GM18508 (cell line): ENCODE measurements at regions not wholly inside any gene's neighbourhood (a gene's known extent, or its start where the extent isn't known, plus 50 kb on each side); places are given as distances from the start of the nearest gene placed in this dataset.
"Not testable (repeated sequence)": the region's sequence is repeated elsewhere in the genome, so short reads cannot be mapped to it uniquely, and the experiment has no call there.

Experiments
- ATAC-seq: cut with Tn5 transposase; IDR thresholded peaks from one replicate; pipeline ENCODE4 v1.9.1; 2021; ENCODE audit warnings: moderate number of reproducible peaks; ENCODE audit not compliant: insufficient read depth, unreplicated experiment

GRCh38 chr9:21590058-21590996 lies 108.2 kb upstream of the IFNE start:
- no peak for ATAC-seq

GRCh38 chr9:21591221-21592062 lies 109.3 kb upstream of the IFNE start:
- ATAC-seq: no peak

- ATAC-seq: no peak
These were observed 109.9 kb upstream of the IFNE start for GRCh38 chr9:21592063-21592338.

GRCh38 chr9:21597284-21597683 lies 115.2 kb upstream of the IFNE start:
- no peak for ATAC-seq

GRCh38 chr9:21598749-21599148 lies 116.6 kb upstream of the IFNE start:
- ATAC-seq: no peak

- no peak for ATAC-seq
These were observed 123.4 kb upstream of the IFNE start for GRCh38 chr9:21605489-21605931.

GRCh38 chr9:21607576-21607975 lies 125.5 kb upstream of the IFNE start:
- ATAC-seq: no peak

- no peak for ATAC-seq
These were observed 126.1 kb upstream of the IFNE start for GRCh38 chr9:21608200-21608599.

- ATAC-seq: no peak
These were observed 127.4 kb upstream of the IFNE start for GRCh38 chr9:21609506-21609905.

- ATAC-seq: no peak
These were observed 129.8 kb upstream of the IFNE start for GRCh38 chr9:21611891-21612290.

- no peak for ATAC-seq
These were observed 132.9 kb upstream of the IFNE start for GRCh38 chr9:21615018-21615417.

GRCh38 chr9:21615446-21615845 lies 133.3 kb upstream of the IFNE start:
- ATAC-seq: no peak

- no peak for ATAC-seq
These were observed 134.1 kb upstream of the IFNE start for GRCh38 chr9:21616082-21616778.

GRCh38 chr9:21624675-21625644 lies 142.8 kb upstream of the IFNE start:
- ATAC-seq: no peak

GRCh38 chr9:21626493-21626892 lies 144.4 kb upstream of the IFNE start:
- ATAC-seq: no peak

GRCh38 chr9:21628954-21629353 lies 146.8 kb upstream of the IFNE start:
- ATAC-seq: not testable (repeated sequence)

- no peak for ATAC-seq
These were observed 152.8 kb upstream of the IFNE start for GRCh38 chr9:21634951-21635350.

GRCh38 chr9:21638104-21638503 lies 156.0 kb upstream of the IFNE start:
- no peak for ATAC-seq

- no peak for ATAC-seq
These were observed 149.3 kb upstream of the MTAP start for GRCh38 chr9:21653091-21653490.

- no peak for ATAC-seq
These were observed 148.8 kb upstream of the MTAP start for GRCh38 chr9:21653589-21653988.
